ENCODE measurements at regions not wholly inside any gene's neighbourhood (a gene's known extent, or its start where the extent isn't known, plus 50 kb on each side); places are given as distances from the start of the nearest gene placed in this dataset.

- Histone ChIP-seq H3K4me2 (ENCODE audit: insufficient read depth, low read length) (no peak overlapping the region), H4K20me1 (ENCODE audit: insufficient read depth, low read length) (no peaks in the 10 kb centered on the region), H2AFZ (ENCODE audit: low read depth, low read length) (no peak overlapping the region), H3K27ac (ENCODE audit: low read length) (no peak overlapping the region), H3K36me3 (ENCODE audit: insufficient read depth, low read length) (no peaks in the 10 kb centered on the region), H3K9me3 (ENCODE audit: insufficient read depth, low read length, severe bottlenecking) (no peaks in the 10 kb centered on the region), H3K9ac (ENCODE audit: low read depth, low read length) (no peak overlapping the region), H3K27me3 (ENCODE audit: insufficient read depth, low read length, poor library complexity) (no peaks in the 10 kb centered on the region), H3K79me2 (ENCODE audit: insufficient read depth, low read length) (no peaks in the 10 kb centered on the region), H3K4me3 (ENCODE audit: low read depth in 1 of 2, low read length in 2 of 2) (no peak overlapping the region), H3K4me1 (ENCODE audit: insufficient read depth, low read length) (no peaks in the 10 kb centered on the region)
- DNase-seq (no peak), ATAC-seq (ENCODE audit: insufficient read depth, low read depth) (no peak)
- no peak for TF ChIP-seq CTCF (IDR thresholded peaks at IDR 0.05; ENCODE audit: borderline replicate concordance, extremely low read depth, low read length, poor library complexity, severe bottlenecking)
These were observed 854.7 kb downstream of the TMTC2 start for GRCh38 chr12:83541446-83541845.

GRCh38 chr12:83538361-83538965 lies 851.8 kb downstream of the TMTC2 start:
- Histone ChIP-seq H3K4me3 (ENCODE audit: low read depth in 1 of 2, low read length in 2 of 2) (no peak overlapping the region), H3K9ac (ENCODE audit: low read depth, low read length) (no peak overlapping the region), H3K4me1 (ENCODE audit: insufficient read depth, low read length) (no peaks in the 10 kb centered on the region), H3K27me3 (ENCODE audit: insufficient read depth, low read length, poor library complexity) (no peaks in the 10 kb centered on the region), H2AFZ (ENCODE audit: low read depth, low read length) (no peak overlapping the region), H3K27ac (ENCODE audit: low read length) (no peak overlapping the region), H3K4me2 (ENCODE audit: insufficient read depth, low read length) (no peak overlapping the region), H3K79me2 (ENCODE audit: insufficient read depth, low read length) (no peaks in the 10 kb centered on the region), H3K9me3 (ENCODE audit: insufficient read depth, low read length, severe bottlenecking) (no peaks in the 10 kb centered on the region), H4K20me1 (ENCODE audit: insufficient read depth, low read length) (no peaks in the 10 kb centered on the region), H3K36me3 (ENCODE audit: insufficient read depth, low read length) (no peaks in the 10 kb centered on the region)
- ATAC-seq (ENCODE audit: insufficient read depth, low read depth) (no peak), DNase-seq (no peak)
- TF ChIP-seq EZH2 (IDR thresholded peaks at IDR 0.05; ENCODE audit: borderline replicate concordance, low read depth, low read length, severe bottlenecking) (no peak), CTCF (IDR thresholded peaks at IDR 0.05; ENCODE audit: borderline replicate concordance, extremely low read depth, low read length, poor library complexity, severe bottlenecking) (no peak)

GRCh38 chr12:83537428-83538053 lies 850.8 kb downstream of the TMTC2 start:
- DNase-seq: no peak
- Histone ChIP-seq H3K27me3 (ENCODE audit: insufficient read depth, low read length, poor library complexity) (no peaks in the 10 kb centered on the region), H2AFZ (ENCODE audit: low read depth, low read length) (no peak overlapping the region), H4K20me1 (ENCODE audit: insufficient read depth, low read length) (no peaks in the 10 kb centered on the region), H3K79me2 (ENCODE audit: insufficient read depth, low read length) (no peaks in the 10 kb centered on the region), H3K27ac (ENCODE audit: low read length) (no peak overlapping the region), H3K9ac (ENCODE audit: low read depth, low read length) (no peak overlapping the region), H3K36me3 (ENCODE audit: insufficient read depth, low read length) (no peaks in the 10 kb centered on the region), H3K4me1 (ENCODE audit: insufficient read depth, low read length) (no peaks in the 10 kb centered on the region), H3K4me2 (ENCODE audit: insufficient read depth, low read length) (no peak overlapping the region), H3K9me3 (ENCODE audit: insufficient read depth, low read length, severe bottlenecking) (no peaks in the 10 kb centered on the region), H3K4me3 (ENCODE audit: low read depth in 1 of 2, low read length in 2 of 2) (no peak overlapping the region)
- no peak for ATAC-seq (ENCODE audit: insufficient read depth, low read depth)
- TF ChIP-seq CTCF (IDR thresholded peaks at IDR 0.05; ENCODE audit: borderline replicate concordance, extremely low read depth, low read length, poor library complexity, severe bottlenecking): no peak
- no peak for TF ChIP-seq EZH2 (IDR thresholded peaks at IDR 0.05; ENCODE audit: borderline replicate concordance, low read depth, low read length, severe bottlenecking)

Measured in DND-41 (cell line).